Astrocyte (in vitro differentiated cells and primary cell): ENCODE measurements at regions not wholly inside any gene's neighbourhood (a gene's known extent, or its start where the extent isn't known, plus 50 kb on each side); places are given as distances from the start of the nearest gene placed in this dataset.

Source experiments
- DNase-seq: peaks from one replicate; pipeline ENCODE4 v3.0.0-alpha.2; 2010; ENCODE audit warnings: low read depth
- FAIRE-seq: peaks from 2 replicates; lab custom pipeline; 2011; peaks lifted over from hg19 to GRCh38; lab: Jason Lieb, UNC
- H2AFZ ChIP-seq: 2 replicates; pipeline ENCODE4 v1.6.0; 2012; ENCODE audit warnings: low read depth, low read length, inconsistent platforms
- H3K27ac ChIP-seq: 2 replicates; pipeline ENCODE4 v1.5.1; 2011; ENCODE audit warnings: low read depth, low read length, inconsistent platforms
- H3K27me3 ChIP-seq: 2 replicates; pipeline ENCODE4 v1.6.0; 2011; ENCODE audit warnings: low read length, inconsistent platforms; ENCODE audit not compliant: insufficient read depth
- H3K36me3 ChIP-seq: 2 replicates; pipeline ENCODE4 v1.5.1; 2011; ENCODE audit warnings: low read length, inconsistent platforms; ENCODE audit not compliant: insufficient read depth
- H3K4me1 ChIP-seq: 2 replicates; pipeline ENCODE4 v1.5.1; 2011; ENCODE audit warnings: low read length, inconsistent platforms; ENCODE audit not compliant: insufficient read depth
- H3K4me2 ChIP-seq: 2 replicates; pipeline ENCODE4 v1.6.0; 2012; ENCODE audit warnings: low read length, inconsistent platforms
- H3K4me3 ChIP-seq: 2 replicates; pipeline ENCODE4 v1.5.1; 2011; ENCODE audit warnings: low read depth, mild to moderate bottlenecking, low read length, inconsistent platforms; ENCODE audit not compliant: insufficient read depth
- H3K79me2 ChIP-seq: 2 replicates; pipeline ENCODE4 v1.6.0; 2012; ENCODE audit warnings: mild to moderate bottlenecking, low read length, inconsistent platforms; ENCODE audit not compliant: insufficient read depth
- H3K9ac ChIP-seq: 2 replicates; pipeline ENCODE4 v1.6.0; 2012; ENCODE audit warnings: mild to moderate bottlenecking, low read length, inconsistent platforms
- H3K9me3 ChIP-seq: 2 replicates; pipeline ENCODE4 v1.5.1; 2012; ENCODE audit warnings: low read depth, mild to moderate bottlenecking, low read length, inconsistent platforms; ENCODE audit not compliant: insufficient read depth
- H4K20me1 ChIP-seq: 2 replicates; pipeline ENCODE4 v1.6.0; 2012; ENCODE audit warnings: low read length, inconsistent platforms; ENCODE audit not compliant: insufficient read depth
- H3K27ac Mint-ChIP-seq: one replicate; pipeline ENCODE4 v1.8.0; 2021; ENCODE audit warnings: mild to moderate bottlenecking, mixed read lengths; ENCODE audit not compliant: unreplicated experiment
- H3K27me3 Mint-ChIP-seq: one replicate; pipeline ENCODE4 v1.8.0; 2021; ENCODE audit warnings: low read depth, mixed read lengths; ENCODE audit not compliant: unreplicated experiment
- H3K36me3 Mint-ChIP-seq: one replicate; pipeline ENCODE4 v1.8.0; 2021; ENCODE audit warnings: low read depth, mixed read lengths; ENCODE audit not compliant: unreplicated experiment
- H3K4me1 Mint-ChIP-seq: one replicate; pipeline ENCODE4 v1.8.0; 2021; ENCODE audit warnings: low read depth, mixed read lengths; ENCODE audit not compliant: unreplicated experiment
- H3K4me3 Mint-ChIP-seq: one replicate; pipeline ENCODE4 v1.8.0; 2021; ENCODE audit warnings: mild to moderate bottlenecking, moderate library complexity, mixed read lengths; ENCODE audit not compliant: unreplicated experiment
- H3K9me3 Mint-ChIP-seq: one replicate; pipeline ENCODE4 v1.8.0; 2021; ENCODE audit warnings: mild to moderate bottlenecking, mixed read lengths; ENCODE audit not compliant: unreplicated experiment
- EZH2 ChIP-seq: IDR thresholded peaks from 2 replicates; pipeline ENCODE4 v1.6.1; 2012; ENCODE audit warnings: mild to moderate bottlenecking, low read length, inconsistent platforms; ENCODE audit not compliant: insufficient read depth
- TF ChIP-seq, protein P1 (sequence below): IDR thresholded peaks from 2 replicates; pipeline ENCODE4 v1.5.1; 2011; ENCODE audit warnings: low read depth, mild to moderate bottlenecking, inconsistent platforms, low read length, moderate library complexity; ENCODE audit not compliant: insufficient read depth

DNA sequence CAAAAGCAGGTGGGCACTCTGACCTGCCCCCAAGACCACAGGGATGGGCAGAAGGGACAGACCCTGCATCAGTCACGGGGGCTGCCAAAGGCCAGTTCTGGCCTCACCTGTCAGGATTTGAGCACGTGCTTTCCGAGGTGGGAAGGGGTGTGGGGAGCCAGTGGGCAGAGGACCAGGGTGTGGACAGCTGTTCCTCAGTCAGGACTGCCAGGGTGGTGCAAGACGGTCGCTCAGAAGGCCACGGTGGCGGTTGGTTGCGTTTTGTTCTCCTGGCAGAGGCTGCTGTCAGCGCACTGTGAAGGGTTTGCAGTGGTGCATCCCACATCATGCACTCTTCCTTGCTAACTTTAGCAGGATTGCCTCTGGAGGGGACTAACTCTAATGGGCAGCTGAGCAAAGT, 665.3 kb upstream of the RAB6C start:
- Histone ChIP-seq H2AFZ (no peak overlapping the region), H4K20me1 (no peaks in the 10 kb centered on the region), H3K27me3 (no peaks in the 10 kb centered on the region), H3K9ac (no peak overlapping the region), H3K79me2 (no peaks in the 10 kb centered on the region), H3K36me3 (no peaks in the 10 kb centered on the region), H3K9me3 (no peaks in the 10 kb centered on the region), H3K4me2 (no peak overlapping the region), H3K27ac (no peak overlapping the region), H3K4me1 (no peaks in the 10 kb centered on the region), H3K4me3 (no peak overlapping the region)
- no peak for TF ChIP-seq EZH2
- TF ChIP-seq, protein P1, sequence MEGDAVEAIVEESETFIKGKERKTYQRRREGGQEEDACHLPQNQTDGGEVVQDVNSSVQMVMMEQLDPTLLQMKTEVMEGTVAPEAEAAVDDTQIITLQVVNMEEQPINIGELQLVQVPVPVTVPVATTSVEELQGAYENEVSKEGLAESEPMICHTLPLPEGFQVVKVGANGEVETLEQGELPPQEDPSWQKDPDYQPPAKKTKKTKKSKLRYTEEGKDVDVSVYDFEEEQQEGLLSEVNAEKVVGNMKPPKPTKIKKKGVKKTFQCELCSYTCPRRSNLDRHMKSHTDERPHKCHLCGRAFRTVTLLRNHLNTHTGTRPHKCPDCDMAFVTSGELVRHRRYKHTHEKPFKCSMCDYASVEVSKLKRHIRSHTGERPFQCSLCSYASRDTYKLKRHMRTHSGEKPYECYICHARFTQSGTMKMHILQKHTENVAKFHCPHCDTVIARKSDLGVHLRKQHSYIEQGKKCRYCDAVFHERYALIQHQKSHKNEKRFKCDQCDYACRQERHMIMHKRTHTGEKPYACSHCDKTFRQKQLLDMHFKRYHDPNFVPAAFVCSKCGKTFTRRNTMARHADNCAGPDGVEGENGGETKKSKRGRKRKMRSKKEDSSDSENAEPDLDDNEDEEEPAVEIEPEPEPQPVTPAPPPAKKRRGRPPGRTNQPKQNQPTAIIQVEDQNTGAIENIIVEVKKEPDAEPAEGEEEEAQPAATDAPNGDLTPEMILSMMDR, result no peak
- Mint-ChIP-seq H3K9me3 (no peaks in the 10 kb centered on the region), H3K4me1 (no peaks in the 10 kb centered on the region), H3K4me3 (no peak overlapping the region), H3K27me3 (no peaks in the 10 kb centered on the region), H3K27ac (no peak overlapping the region), H3K36me3 (no peaks in the 10 kb centered on the region)
- FAIRE-seq (no peak), DNase-seq (no peak)

DNA sequence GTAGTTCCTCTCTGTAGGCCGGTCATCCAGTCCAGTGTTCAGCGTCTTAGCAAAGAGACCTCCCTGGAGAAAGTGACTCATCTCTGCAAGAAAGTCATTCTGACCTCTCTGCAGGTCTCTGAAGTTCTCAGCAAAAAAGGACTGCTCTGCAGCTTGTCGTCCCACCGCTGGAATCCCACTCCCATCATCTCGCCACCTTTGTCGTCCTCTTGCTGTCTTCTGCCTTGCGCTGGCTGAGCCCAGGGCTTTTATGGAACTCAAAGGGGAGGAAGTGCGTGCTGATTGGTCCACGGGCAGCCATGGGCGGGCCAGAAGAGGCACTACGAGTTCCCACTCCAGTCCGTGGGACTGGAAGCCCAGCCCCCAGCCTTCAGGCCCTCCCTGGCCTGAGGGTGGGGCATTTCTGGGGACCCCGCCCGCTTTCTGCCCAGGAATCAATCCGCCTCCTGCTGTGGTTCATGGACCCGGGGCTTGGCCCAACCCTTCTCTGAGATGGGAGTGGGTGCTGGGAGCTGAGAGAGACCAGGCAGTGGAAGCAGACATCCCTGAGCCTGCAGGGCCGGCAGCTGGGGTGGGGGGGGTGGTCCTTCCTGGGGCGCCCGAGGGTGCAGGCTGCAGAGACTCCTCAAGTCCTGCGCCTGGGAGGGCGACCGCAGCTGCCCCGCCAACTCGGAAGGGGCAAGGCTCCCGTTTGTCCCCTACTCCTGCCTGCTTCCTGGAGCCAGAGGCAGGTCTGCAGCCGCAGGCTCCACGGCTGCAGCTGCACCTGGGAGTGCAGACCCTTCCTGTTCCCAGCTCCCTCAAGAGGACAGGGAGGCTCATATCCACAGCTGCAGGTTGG, 660.7 kb upstream of the RAB6C start:
- Histone ChIP-seq H4K20me1 (no peaks in the 10 kb centered on the region), H3K36me3 (no peaks in the 10 kb centered on the region), H3K27ac (no peak overlapping the region), H3K79me2 (no peaks in the 10 kb centered on the region), H3K9me3 (no peaks in the 10 kb centered on the region), H3K4me3 (no peak overlapping the region), H3K9ac (no peak overlapping the region), H2AFZ (no peak overlapping the region), H3K4me2 (no peak overlapping the region), H3K4me1 (no peaks in the 10 kb centered on the region), H3K27me3 (no peaks in the 10 kb centered on the region)
- Mint-ChIP-seq H3K4me1 (peaks cover 3% of the 10 kb centered on the region), H3K36me3 (no peaks in the 10 kb centered on the region), H3K27me3 (no peaks in the 10 kb centered on the region), H3K9me3 (no peaks in the 10 kb centered on the region), H3K4me3 (no peak overlapping the region), H3K27ac (no peak overlapping the region)
- FAIRE-seq, result no peak
- TF ChIP-seq EZH2, result no peak
- TF ChIP-seq, protein P1, result no peak
- no peak for DNase-seq

GRCh38 chr2:129319422-129319717, 660.1 kb upstream of the RAB6C start:
- no peak overlapping the region for H3K4me3 Mint-ChIP-seq
- no peak overlapping the region for H3K9ac ChIP-seq
- H3K27me3 ChIP-seq, result no peaks in the 10 kb centered on the region
- no peak overlapping the region for H2AFZ ChIP-seq
- no peaks in the 10 kb centered on the region for H3K9me3 ChIP-seq
- H3K4me2 ChIP-seq, result no peak overlapping the region
- H3K9me3 Mint-ChIP-seq, result no peaks in the 10 kb centered on the region
- peaks cover 3% of the 10 kb centered on the region for H3K4me1 Mint-ChIP-seq
- H3K79me2 ChIP-seq, result no peaks in the 10 kb centered on the region
- no peak overlapping the region for H3K4me3 ChIP-seq
- H3K36me3 ChIP-seq, result no peaks in the 10 kb centered on the region
- no peak overlapping the region for H3K27ac ChIP-seq
- TF ChIP-seq EZH2, result no peak
- TF ChIP-seq, protein P1, result no peak
- H3K4me1 ChIP-seq, result no peaks in the 10 kb centered on the region
- DNase-seq (no peak), FAIRE-seq (no peak)
- no peak overlapping the region for H3K27ac Mint-ChIP-seq
- H3K36me3 Mint-ChIP-seq, result no peaks in the 10 kb centered on the region
- no peaks in the 10 kb centered on the region for H3K27me3 Mint-ChIP-seq
- no peaks in the 10 kb centered on the region for H4K20me1 ChIP-seq
